ENCODE measurements at regions not wholly inside any gene's neighbourhood (a gene's known extent, or its start where the extent isn't known, plus 50 kb on each side); places are given as distances from the start of the nearest gene placed in this dataset.

DNA sequence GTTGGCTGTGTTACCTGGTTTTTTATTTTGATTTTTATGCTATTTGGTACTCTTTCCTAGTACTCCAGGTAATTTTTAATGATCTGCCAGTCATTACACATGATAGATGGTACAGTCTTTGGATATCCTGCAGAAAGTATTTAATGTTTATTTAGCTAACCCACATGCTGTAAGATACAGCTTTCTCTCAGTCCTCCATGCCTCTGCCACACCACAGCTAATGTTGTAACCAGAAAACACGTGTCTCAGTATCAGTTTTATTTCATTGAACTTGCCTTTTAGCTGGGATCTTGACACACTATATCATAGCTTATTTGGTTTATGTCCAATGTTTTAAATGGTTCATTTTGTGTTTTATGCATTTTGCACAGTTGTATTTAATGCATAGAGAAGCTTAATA lies 1648.4 kb downstream of the KCNT2 start:
- Mint-ChIP-seq H3K36me3 (ENCODE audit: low read depth) (no peaks in the 10 kb centered on the region), H3K27me3 (ENCODE audit: low read depth) (no peaks in the 10 kb centered on the region), H3K27ac (no peak overlapping the region), H3K4me3 (no peak overlapping the region), H3K4me1 (ENCODE audit: low read depth) (no peaks in the 10 kb centered on the region), H3K9me3 (no peaks in the 10 kb centered on the region)

DNA sequence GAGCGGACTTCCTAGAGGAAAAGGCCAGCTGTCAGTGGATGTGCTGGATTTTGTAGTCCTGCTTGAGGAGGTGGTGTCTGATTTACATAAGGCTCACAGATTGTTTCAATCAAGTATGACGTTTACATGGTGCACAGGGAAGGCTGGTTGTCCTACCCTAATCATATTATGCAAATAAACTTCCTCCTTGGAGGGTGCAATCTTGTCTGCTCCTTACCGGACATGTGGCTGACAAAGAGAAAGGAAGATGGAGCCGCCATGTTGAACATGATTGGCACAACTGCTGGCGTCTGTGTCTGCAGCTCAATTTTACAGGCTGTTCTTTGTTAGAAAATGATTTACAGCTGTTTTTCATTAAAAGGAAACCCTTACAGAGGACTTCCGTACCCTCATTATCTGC lies 1656.1 kb downstream of the KCNT2 start:
- Mint-ChIP-seq H3K4me3 (no peak overlapping the region), H3K36me3 (ENCODE audit: low read depth) (no peaks in the 10 kb centered on the region), H3K27me3 (ENCODE audit: low read depth) (no peaks in the 10 kb centered on the region), H3K27ac (no peak overlapping the region), H3K4me1 (ENCODE audit: low read depth) (no peaks in the 10 kb centered on the region), H3K9me3 (no peaks in the 10 kb centered on the region)

DNA sequence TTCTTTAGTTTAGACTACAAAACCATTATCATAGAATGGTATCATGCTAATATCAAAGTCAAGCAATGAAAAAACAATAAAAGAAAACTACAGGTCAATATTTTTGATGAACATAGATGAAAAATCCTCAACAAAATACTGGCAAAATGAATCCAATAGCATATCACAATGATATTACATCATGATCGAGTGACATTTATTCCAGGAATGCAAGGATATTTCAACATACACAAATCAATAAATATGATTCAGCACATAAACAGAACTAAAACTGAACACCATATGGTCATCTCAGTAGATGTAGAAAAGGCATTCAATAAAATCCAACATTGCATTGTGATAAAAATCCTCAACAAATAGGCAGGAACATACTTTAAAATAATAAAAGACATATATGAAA lies 1657.7 kb downstream of the KCNT2 start:
- H3K36me3 Mint-ChIP-seq (ENCODE audit: low read depth): no peaks in the 10 kb centered on the region
- no peak overlapping the region for H3K27ac Mint-ChIP-seq
- H3K9me3 Mint-ChIP-seq: no peaks in the 10 kb centered on the region
- H3K4me3 Mint-ChIP-seq: no peak overlapping the region
- H3K27me3 Mint-ChIP-seq (ENCODE audit: low read depth): no peaks in the 10 kb centered on the region
- no peaks in the 10 kb centered on the region for H3K4me1 Mint-ChIP-seq (ENCODE audit: low read depth)

DNA sequence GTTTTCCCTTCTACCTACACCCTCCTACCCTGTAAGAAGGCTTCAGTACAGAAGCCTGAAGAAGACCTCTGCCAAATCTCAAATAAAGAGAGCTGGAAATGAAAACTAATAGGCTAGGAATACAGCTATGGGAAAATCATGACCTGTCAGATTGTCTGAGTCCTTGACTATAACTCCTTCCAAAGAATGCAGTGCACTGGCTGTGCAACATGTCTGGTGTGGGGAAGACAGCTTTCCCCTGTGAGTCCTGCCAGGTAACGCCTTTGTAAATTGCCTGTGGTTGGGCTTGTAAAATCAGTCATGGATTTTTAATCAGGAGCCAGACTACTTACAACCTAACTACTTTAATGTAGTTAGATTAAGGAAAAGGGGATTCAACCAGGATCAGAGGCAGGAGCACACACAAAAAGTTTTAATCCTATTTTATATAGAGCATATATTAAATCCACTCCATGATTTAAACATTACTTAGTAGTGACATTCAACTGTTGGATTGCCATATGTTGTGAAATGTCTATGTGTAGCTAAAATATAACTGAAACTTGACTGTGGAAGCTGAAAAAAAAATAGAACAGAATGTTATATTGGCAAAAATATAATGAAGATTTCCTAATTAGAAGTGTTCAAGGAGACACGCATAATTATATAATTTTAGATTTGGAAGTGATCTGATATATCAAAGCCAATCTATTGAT lies 1667.8 kb downstream of the KCNT2 start:
- Mint-ChIP-seq H3K4me1 (ENCODE audit: low read depth) (no peaks in the 10 kb centered on the region), H3K36me3 (ENCODE audit: low read depth) (no peaks in the 10 kb centered on the region), H3K4me3 (no peak overlapping the region), H3K9me3 (no peaks in the 10 kb centered on the region), H3K27me3 (ENCODE audit: low read depth) (no peaks in the 10 kb centered on the region), H3K27ac (no peak overlapping the region)

DNA sequence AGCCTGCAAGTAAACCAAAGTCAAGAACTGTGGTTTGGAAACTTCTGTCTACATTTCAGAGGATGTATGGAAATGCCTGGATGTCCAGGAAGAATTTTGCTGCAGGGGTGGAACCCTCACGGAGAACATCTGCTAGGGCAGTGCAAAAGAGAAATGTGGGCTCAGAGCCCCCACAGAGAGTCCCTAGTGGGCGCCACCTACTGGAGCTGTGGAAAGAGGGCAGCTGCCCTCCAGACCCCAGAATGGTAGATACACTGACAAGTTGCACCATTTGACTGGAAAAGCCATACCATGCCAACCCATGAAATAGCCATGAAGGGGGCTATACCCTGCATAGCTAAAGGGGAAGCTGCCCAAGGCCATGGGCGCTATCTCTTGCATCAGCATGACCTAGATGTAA lies 1672.4 kb downstream of the KCNT2 start:
- H3K4me1 Mint-ChIP-seq (ENCODE audit: low read depth): no peaks in the 10 kb centered on the region
- no peaks in the 10 kb centered on the region for H3K27me3 Mint-ChIP-seq (ENCODE audit: low read depth)
- H3K4me3 Mint-ChIP-seq: no peak overlapping the region
- H3K9me3 Mint-ChIP-seq: no peaks in the 10 kb centered on the region
- no peak overlapping the region for H3K27ac Mint-ChIP-seq
- no peaks in the 10 kb centered on the region for H3K36me3 Mint-ChIP-seq (ENCODE audit: low read depth)

DNA sequence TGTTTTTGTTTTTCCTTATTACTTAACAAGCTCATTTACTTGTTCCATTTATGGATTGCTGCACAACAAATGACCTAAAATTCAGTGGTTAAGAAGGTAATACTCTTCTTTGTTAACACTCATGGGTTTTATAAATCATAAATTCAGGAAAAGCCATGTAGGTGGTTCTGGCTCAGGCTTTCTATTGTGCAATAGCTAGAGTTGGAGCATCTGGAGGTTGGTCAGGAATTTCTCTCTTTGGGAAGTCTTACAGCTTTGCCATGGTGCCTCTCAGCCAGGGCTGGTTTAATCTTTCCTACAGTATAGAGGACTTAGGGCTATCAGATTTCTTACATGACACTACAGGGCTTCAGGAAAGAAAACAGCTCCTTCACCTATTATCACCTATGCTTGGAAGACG lies 1677.1 kb downstream of the KCNT2 start:
- Mint-ChIP-seq H3K4me3 (no peak overlapping the region), H3K4me1 (ENCODE audit: low read depth) (no peaks in the 10 kb centered on the region), H3K27ac (no peak overlapping the region), H3K27me3 (ENCODE audit: low read depth) (no peaks in the 10 kb centered on the region), H3K36me3 (ENCODE audit: low read depth) (no peaks in the 10 kb centered on the region), H3K9me3 (no peaks in the 10 kb centered on the region)

DNA sequence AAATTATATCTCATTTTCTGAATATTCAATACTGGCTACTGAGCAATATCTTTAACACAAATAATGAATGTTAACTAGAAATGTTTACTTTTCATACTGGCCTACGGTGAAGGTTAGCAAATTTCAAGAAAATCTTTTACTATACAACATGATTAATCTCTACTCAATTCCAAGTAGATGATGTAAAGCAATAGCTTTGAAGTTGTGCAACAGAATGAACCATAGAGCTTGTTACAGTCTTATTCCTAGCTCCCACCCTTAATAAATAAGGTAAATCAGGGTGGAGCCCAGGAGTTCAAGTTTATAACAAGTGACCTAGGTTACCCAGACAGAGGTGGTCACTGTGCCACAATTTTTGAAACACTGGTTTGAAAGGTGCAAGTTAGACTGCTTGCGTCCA lies 1678.1 kb downstream of the KCNT2 start:
- H3K27me3 Mint-ChIP-seq (ENCODE audit: low read depth): no peaks in the 10 kb centered on the region
- H3K9me3 Mint-ChIP-seq: no peaks in the 10 kb centered on the region
- no peaks in the 10 kb centered on the region for H3K36me3 Mint-ChIP-seq (ENCODE audit: low read depth)
- H3K4me3 Mint-ChIP-seq: no peak overlapping the region
- H3K27ac Mint-ChIP-seq: no peak overlapping the region
- H3K4me1 Mint-ChIP-seq (ENCODE audit: low read depth): no peaks in the 10 kb centered on the region

DNA sequence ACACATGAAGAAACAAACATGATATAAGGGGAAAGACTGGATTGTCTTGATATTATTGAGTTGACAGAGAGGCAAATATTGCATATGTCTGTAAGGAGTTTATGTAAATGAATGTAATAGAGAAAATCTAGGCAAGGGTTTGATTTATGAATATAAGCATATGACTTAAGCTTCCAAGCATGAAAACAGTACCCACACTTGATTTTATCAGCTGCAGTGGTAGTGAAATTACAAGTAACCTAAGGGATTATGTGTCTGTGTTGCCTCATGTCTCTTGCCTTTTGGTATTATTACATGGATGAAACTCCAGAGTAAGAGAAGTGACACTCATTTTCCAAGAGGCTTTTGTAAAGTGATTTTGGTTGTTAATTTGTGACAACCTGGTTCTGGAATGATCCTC lies 1678.9 kb downstream of the KCNT2 start:
- no peaks in the 10 kb centered on the region for H3K27me3 Mint-ChIP-seq (ENCODE audit: low read depth)
- no peak overlapping the region for H3K4me3 Mint-ChIP-seq
- H3K9me3 Mint-ChIP-seq: no peaks in the 10 kb centered on the region
- no peaks in the 10 kb centered on the region for H3K4me1 Mint-ChIP-seq (ENCODE audit: low read depth)
- H3K36me3 Mint-ChIP-seq (ENCODE audit: low read depth): no peaks in the 10 kb centered on the region
- no peak overlapping the region for H3K27ac Mint-ChIP-seq

DNA sequence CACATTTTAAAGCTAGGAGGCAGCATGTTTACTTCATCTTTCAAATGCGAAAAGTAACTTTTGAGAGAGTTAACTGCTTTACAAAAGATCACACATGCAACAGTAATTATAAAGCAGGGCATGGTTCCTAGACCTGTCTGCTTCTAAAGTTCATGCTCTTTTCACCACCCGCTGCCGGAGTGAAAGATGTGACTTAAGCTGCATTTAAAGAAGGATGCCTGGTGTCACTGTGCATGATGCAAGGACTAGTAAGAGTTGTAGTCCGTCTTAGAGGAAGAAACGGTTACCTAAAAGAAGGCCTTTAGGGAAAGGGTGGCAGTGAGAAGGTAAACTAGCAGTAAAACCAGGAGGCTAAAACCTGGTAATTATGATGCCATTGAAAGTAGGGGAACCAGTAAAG lies 1689.1 kb downstream of the KCNT2 start:
- no peaks in the 10 kb centered on the region for H3K9me3 Mint-ChIP-seq
- no peak overlapping the region for H3K4me3 Mint-ChIP-seq
- H3K36me3 Mint-ChIP-seq (ENCODE audit: low read depth): no peaks in the 10 kb centered on the region
- H3K27me3 Mint-ChIP-seq (ENCODE audit: low read depth): no peaks in the 10 kb centered on the region
- H3K4me1 Mint-ChIP-seq (ENCODE audit: low read depth): no peaks in the 10 kb centered on the region
- H3K27ac Mint-ChIP-seq: no peak overlapping the region

DNA sequence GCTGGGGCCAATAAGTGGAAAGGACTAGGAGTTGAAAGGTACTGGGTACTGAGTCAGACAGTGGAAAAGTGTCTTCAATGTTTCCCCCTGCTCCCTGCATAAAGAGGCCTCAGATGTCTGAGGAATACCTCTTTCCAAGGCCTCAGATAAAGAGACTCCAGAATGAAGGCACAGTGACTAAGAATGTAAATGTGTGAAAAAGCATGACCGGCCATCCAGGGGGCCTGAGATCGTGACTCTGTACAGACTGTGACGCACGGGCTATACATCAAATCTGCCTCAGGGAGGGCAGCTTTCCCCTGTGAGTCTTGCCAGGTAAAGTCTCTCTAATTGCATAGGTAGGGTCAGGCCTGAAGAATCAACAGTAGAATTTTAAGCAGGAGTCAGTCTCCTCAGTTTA lies 1690.5 kb downstream of the KCNT2 start:
- Mint-ChIP-seq H3K4me3 (no peak overlapping the region), H3K27ac (no peak overlapping the region), H3K36me3 (ENCODE audit: low read depth) (no peaks in the 10 kb centered on the region), H3K27me3 (ENCODE audit: low read depth) (no peaks in the 10 kb centered on the region), H3K9me3 (no peaks in the 10 kb centered on the region), H3K4me1 (ENCODE audit: low read depth) (no peaks in the 10 kb centered on the region)

DNA sequence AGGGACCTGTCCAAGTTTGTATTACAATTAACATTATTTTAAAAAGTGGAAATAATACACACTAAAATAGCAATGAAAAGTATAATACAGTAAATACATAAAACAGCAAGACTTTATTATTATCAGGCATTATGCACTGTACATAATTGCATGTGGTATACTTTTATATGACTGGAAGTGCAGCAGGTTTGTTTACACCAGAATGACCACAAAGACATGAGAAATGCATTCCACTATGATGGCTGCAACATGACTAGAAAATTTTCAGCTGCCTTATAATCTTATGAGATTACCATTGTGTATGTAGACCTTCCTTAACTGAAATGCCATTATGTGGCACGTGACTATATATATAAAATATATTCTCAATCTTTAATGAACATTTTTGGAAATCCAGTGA lies 1699.6 kb downstream of the KCNT2 start:
- Mint-ChIP-seq H3K27ac (no peak overlapping the region), H3K4me1 (ENCODE audit: low read depth) (no peaks in the 10 kb centered on the region), H3K27me3 (ENCODE audit: low read depth) (no peaks in the 10 kb centered on the region), H3K36me3 (ENCODE audit: low read depth) (no peaks in the 10 kb centered on the region), H3K4me3 (no peak overlapping the region), H3K9me3 (no peaks in the 10 kb centered on the region)

DNA sequence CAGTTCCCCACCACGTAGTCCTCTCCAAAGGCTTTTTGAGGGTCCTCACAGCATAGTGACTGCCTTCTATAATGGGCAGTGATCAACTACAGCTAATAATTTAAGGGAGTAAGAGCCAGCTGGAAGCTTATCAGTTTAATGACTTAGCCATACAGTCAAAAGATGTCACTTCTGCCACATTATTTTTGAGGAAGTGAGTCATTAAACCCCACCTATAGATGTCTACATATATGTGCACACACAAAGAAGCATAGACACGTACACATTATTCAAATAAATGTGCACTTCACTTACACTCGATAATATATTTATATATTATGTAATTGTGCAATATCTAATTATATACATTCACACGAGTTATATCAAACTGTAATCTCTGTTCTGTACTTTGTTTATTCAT lies 1704.7 kb downstream of the KCNT2 start:
- H3K4me3 Mint-ChIP-seq: no peak overlapping the region
- H3K36me3 Mint-ChIP-seq (ENCODE audit: low read depth): no peaks in the 10 kb centered on the region
- no peaks in the 10 kb centered on the region for H3K4me1 Mint-ChIP-seq (ENCODE audit: low read depth)
- no peak overlapping the region for H3K27ac Mint-ChIP-seq
- H3K9me3 Mint-ChIP-seq: no peaks in the 10 kb centered on the region
- H3K27me3 Mint-ChIP-seq (ENCODE audit: low read depth): no peaks in the 10 kb centered on the region

DNA sequence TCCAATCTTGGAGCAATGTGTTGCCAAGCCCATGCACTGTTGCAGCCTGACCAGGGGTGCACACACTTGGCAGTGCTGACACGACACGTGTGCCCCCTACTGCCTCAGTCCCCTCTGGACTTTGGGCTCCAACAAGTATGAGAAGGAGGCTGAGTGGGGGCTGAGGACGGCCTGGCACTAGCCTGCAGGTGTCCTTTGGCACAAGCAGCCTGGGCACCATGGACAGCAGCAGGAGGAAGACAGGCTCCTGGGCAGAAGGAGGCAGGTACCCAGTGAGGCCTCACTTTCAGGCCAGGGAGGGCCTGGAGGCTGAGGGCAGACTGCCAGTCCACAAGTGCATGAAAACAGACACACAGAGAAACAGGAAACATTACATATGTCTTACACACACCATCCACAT lies 1702.9 kb upstream of the B3GALT2 start:
- H3K27ac Mint-ChIP-seq: no peak overlapping the region
- no peaks in the 10 kb centered on the region for H3K27me3 Mint-ChIP-seq (ENCODE audit: low read depth)
- peaks cover 5% of the 10 kb centered on the region for H3K9me3 Mint-ChIP-seq
- no peaks in the 10 kb centered on the region for H3K36me3 Mint-ChIP-seq (ENCODE audit: low read depth)
- no peaks in the 10 kb centered on the region for H3K4me1 Mint-ChIP-seq (ENCODE audit: low read depth)
- no peak overlapping the region for H3K4me3 Mint-ChIP-seq

DNA sequence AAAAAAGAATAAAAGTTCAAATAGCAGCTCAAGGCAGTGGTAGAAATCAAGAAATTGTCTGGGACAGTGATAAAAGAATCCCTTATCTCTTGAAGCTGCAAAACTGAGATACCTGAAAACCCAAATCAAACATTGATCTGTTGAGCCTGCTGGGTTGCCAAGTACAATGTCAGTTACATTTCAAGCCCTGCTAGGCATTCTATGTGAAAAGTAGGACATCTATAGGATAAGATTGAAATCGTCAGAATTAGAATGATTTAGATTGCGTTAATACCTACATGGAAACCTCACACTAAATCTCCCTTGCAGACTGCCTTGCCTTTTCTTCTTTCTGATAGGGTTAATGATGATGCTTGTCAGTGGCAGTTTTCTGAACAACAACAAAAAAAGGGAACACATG lies 1684.4 kb upstream of the B3GALT2 start:
- H3K36me3 Mint-ChIP-seq (ENCODE audit: low read depth): no peaks in the 10 kb centered on the region
- no peaks in the 10 kb centered on the region for H3K4me1 Mint-ChIP-seq (ENCODE audit: low read depth)
- no peak overlapping the region for H3K4me3 Mint-ChIP-seq
- H3K9me3 Mint-ChIP-seq: no peaks in the 10 kb centered on the region
- H3K27me3 Mint-ChIP-seq (ENCODE audit: low read depth): no peaks in the 10 kb centered on the region
- H3K27ac Mint-ChIP-seq: no peak overlapping the region

DNA sequence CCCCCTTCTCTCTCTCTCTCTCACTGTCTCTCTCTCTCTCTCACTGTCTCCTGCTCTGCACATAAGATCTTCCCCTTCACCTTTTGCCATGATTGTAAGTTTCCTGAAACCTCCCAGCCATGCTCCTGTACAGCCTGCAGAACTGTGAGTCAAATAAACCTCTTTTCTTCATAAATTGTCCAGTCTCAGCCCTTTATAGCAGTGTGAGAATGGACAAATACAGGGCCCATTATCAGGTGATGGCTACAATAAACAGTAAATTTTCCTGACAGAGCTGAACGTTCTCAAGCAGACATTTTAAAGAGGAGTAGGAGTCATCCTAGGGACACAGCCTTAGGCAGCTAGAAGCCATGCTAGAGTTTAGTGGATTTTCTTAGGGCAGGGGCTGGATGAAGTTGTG lies 1679.7 kb upstream of the B3GALT2 start:
- Mint-ChIP-seq H3K27me3 (ENCODE audit: low read depth) (no peaks in the 10 kb centered on the region), H3K4me1 (ENCODE audit: low read depth) (no peaks in the 10 kb centered on the region), H3K27ac (no peak overlapping the region), H3K36me3 (ENCODE audit: low read depth) (no peaks in the 10 kb centered on the region), H3K4me3 (no peak overlapping the region), H3K9me3 (no peaks in the 10 kb centered on the region)

DNA sequence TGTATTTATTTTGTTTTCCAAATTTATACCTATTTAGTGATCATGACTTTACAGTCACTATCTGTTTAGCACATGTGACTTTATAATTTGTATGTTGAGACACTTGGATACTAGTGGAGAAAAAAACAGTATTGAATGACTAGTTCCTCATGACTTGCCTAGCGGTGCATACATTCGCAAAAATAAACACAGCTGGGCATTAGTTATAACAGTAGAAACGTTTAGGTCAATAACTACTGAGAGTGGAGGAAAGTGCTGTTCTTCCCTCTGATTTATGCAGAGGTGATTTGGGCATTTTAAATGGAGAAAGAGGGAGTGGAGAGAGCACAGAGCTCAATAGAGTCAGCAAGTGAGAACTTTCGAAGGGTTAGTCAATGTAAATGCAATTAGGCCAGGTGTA lies 1679.0 kb upstream of the B3GALT2 start:
- H3K4me3 Mint-ChIP-seq: no peak overlapping the region
- no peak overlapping the region for H3K27ac Mint-ChIP-seq
- H3K36me3 Mint-ChIP-seq (ENCODE audit: low read depth): no peaks in the 10 kb centered on the region
- H3K9me3 Mint-ChIP-seq: no peaks in the 10 kb centered on the region
- no peaks in the 10 kb centered on the region for H3K4me1 Mint-ChIP-seq (ENCODE audit: low read depth)
- H3K27me3 Mint-ChIP-seq (ENCODE audit: low read depth): no peaks in the 10 kb centered on the region
